Bone marrow (tissue), 2 donors: ENCODE measurements at regions not wholly inside any gene's neighbourhood (a gene's known extent, or its start where the extent isn't known, plus 50 kb on each side); places are given as distances from the start of the nearest gene placed in this dataset.

Source experiments
- DNase-seq, 2 donors: peaks; one replicate each; lab custom pipeline; 2025; lab: John Stamatoyannopoulos, UW

GRCh38 chr1:221812905-221813597, 71.2 kb upstream of the DUSP10 start:
- no peak for DNase-seq

- DNase-seq = no peak
These were observed 70.3 kb upstream of the DUSP10 start for GRCh38 chr1:221812088-221812752.

- no peak for DNase-seq
These were observed 68.5 kb upstream of the DUSP10 start for GRCh38 chr1:221810406-221810805.

- DNase-seq = peak in 1 of 2 donors; percentile 31
These were observed 67.5 kb upstream of the DUSP10 start for GRCh38 chr1:221809091-221810029.

GRCh38 chr1:221806984-221807383, 65.1 kb upstream of the DUSP10 start:
- no peak for DNase-seq

- no peak for DNase-seq
These were observed 64.3 kb upstream of the DUSP10 start for GRCh38 chr1:221806236-221806635.

GRCh38 chr1:221805121-221805520, 63.2 kb upstream of the DUSP10 start:
- no peak for DNase-seq

GRCh38 chr1:221804303-221804702, 62.4 kb upstream of the DUSP10 start:
- no peak for DNase-seq

- DNase-seq = no peak
These were observed 60.1 kb upstream of the DUSP10 start for GRCh38 chr1:221801773-221802516.

- no peak for DNase-seq
These were observed 59.4 kb upstream of the DUSP10 start for GRCh38 chr1:221801251-221801661.

- no peak for DNase-seq
These were observed 58.9 kb upstream of the DUSP10 start for GRCh38 chr1:221800831-221801230.

- no peak for DNase-seq
These were observed 55.6 kb upstream of the DUSP10 start for GRCh38 chr1:221797506-221797905.

GRCh38 chr1:221796700-221797099, 54.8 kb upstream of the DUSP10 start:
- DNase-seq = no peak

GRCh38 chr1:221795380-221795779, 53.5 kb upstream of the DUSP10 start:
- no peak for DNase-seq

GRCh38 chr1:221794935-221795334, 53.0 kb upstream of the DUSP10 start:
- no peak for DNase-seq

GRCh38 chr1:221794079-221794670, 52.3 kb upstream of the DUSP10 start:
- DNase-seq = no peak

- DNase-seq = no peak
These were observed 51.7 kb upstream of the DUSP10 start for GRCh38 chr1:221793439-221794078.

GRCh38 chr1:221791846-221792245, 50.0 kb upstream of the DUSP10 start:
- DNase-seq = no peak
